GM18519 (cell line): ENCODE measurements at regions not wholly inside any gene's neighbourhood (a gene's known extent, or its start where the extent isn't known, plus 50 kb on each side); places are given as distances from the start of the nearest gene placed in this dataset.
"Not testable (repeated sequence)": the region's sequence is repeated elsewhere in the genome, so short reads cannot be mapped to it uniquely, and the experiment has no call there.

Experiments
- ATAC-seq: cut with Tn5 transposase; IDR thresholded peaks from one replicate; pipeline ENCODE4 v1.9.1; 2021; ENCODE audit warnings: mild to moderate bottlenecking, moderate library complexity; ENCODE audit not compliant: unreplicated experiment, low FRiP score

DNA sequence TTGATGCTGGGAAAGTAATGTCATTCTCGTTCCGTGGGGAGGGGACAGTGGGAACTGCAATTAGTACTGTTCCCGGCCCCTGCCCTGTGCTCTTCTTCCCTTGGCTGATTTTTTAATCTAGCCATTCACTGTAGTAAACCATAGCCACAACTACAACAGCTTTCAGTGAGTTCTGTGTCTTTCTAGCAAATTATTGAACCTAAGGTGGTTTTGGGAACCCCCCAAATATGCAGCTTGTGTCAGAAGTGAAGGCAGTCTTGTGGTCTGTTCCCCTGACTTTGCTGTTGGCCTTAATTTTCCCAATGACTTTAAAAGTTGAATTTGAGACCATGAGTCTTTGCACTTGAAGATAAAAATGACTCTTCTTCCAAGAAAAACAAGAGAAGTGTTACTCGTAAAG, 114.3 kb upstream of the ETV6 start:
- ATAC-seq = no peak

DNA sequence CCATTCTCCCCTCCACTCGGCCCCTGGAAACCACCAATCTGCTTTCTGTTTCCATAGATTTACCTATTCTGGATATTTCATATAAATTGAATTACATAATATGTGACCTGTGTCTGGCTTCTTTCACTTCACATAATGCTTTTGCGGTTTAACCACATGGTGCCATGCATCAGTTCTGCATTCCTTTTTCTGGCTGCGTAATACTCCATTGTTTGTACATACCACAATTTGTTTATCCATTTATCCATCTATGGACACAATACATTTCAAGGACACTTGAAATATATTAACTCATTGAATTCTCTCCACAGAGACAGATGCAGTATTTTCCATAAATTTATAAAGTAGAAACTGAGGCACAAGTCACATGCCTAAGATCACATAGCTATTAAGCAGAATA, 110.3 kb upstream of the ETV6 start:
- ATAC-seq = no peak

DNA sequence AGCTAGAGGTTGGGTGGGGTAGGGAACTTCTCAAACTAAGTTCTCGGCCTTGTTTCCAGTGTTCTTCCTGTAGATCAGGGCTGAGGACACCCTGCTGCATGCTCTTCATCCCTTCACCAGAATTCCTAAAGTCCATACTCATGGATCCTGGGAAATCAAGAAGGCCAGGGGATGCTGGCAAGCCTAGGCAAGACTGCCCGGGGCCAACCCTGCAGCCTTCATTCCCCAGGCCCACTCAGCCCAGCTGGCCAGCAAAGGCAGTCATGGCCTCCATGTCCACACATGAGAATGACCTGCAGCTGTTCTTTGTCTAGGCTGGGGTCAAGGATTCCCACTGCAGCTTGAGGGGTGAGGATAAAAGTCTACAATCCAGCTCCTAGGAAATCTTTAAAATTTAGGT, 109.3 kb upstream of the ETV6 start:
- ATAC-seq = no peak

- no peak for ATAC-seq
Observed at GRCh38 chr12:11540615-11541310, 108.7 kb upstream of the ETV6 start.

DNA sequence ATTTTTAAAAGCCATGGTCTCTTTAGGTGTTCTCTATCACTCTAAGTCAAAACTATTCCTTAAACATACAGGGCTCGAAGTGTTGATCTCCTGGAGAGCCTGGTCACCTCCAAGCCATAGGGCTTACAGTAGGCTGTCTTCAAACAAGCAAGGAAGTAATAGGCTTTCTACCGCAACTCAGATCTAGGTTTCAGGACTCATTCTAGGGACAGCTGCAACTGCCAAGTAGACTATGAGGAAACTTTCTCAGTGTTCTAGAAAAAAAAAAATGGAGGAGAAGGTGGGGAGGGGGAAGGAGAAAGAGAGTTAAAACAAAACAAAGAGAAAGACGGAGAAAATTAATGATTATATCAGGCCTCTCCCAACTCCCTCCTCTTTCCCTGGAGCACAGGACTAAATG, 106.9 kb upstream of the ETV6 start:
- ATAC-seq = no peak

- no peak for ATAC-seq
Observed at GRCh38 chr12:11543457-11544158, 105.9 kb upstream of the ETV6 start.

- peak; percentile 44 for ATAC-seq
Observed at GRCh38 chr12:11545484-11546330, 103.8 kb upstream of the ETV6 start.

- ATAC-seq = not testable (repeated sequence)
Observed at GRCh38 chr12:11546582-11547270, 102.7 kb upstream of the ETV6 start.

DNA sequence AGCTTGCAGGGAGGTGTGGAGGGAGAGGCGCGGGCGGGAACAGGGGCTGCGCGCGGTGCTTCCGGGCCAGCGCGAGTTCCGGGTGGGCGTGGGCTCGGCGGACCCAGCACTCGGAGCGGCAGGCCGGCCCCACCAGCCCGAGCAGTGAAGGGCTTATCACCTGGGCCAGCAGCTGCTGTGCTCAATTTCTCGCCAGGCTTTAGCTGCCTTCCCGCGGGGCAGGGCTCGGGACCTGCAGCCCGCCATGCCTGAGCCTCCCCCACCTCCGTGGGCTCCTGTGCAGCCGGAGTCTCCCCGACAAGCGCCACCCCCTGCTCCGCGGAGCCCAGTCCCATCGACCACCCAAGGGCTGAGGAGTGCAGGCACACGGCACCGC, 102.2 kb upstream of the ETV6 start:
- not testable (repeated sequence) for ATAC-seq

- ATAC-seq = no peak
Observed at GRCh38 chr12:11549119-11549518, 100.4 kb upstream of the ETV6 start.

DNA sequence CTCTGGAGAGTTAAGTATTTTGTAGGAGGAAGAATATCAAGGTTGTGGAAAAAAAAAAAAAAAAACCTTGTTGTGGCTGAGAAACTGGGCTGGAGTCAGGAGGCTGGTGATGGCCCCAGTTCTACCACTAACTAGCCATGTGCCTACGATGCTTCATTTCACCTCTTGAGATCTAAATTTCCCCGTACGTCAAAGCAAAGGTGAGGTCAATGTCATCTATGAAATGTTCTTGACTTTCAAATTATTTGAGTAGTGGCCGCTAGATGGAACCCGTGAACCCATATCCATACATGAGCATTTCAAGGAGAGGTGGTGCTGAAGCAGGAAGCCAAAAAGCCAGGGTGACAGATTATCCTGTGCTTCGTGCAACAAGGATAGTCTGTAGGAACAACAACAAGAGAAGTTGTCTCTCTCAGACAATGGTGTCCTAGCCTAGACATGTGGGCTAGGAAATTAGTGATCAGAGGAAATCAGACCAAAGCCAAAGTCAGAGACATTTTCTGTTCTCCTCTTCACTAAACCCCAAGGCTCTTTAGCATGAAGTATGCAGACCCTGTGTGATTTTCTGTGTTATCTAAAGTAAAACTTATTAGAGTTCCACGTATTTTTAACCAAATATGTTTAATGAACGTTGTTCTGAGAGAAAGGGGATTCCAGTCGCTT, 95.5 kb upstream of the ETV6 start:
- no peak for ATAC-seq

DNA sequence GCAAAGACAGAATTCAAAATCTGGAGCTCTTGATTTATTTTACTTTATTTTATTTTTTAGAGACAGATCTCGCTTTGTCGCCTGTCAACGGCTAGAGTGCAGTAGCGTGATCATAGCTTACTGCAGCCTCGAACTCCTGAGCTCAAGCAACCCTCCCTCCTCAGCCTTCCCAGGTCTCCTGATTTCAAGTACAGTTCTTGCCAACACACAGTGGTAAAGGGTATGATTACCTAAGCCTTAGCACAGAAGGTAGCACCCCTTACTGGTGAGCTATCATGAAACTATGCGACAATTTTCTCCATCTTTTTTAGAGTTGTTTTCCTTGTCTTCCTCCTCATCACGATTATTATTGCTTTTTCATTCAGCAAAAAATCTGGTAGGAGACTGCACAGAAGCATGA, 94.3 kb upstream of the ETV6 start:
- ATAC-seq = no peak

DNA sequence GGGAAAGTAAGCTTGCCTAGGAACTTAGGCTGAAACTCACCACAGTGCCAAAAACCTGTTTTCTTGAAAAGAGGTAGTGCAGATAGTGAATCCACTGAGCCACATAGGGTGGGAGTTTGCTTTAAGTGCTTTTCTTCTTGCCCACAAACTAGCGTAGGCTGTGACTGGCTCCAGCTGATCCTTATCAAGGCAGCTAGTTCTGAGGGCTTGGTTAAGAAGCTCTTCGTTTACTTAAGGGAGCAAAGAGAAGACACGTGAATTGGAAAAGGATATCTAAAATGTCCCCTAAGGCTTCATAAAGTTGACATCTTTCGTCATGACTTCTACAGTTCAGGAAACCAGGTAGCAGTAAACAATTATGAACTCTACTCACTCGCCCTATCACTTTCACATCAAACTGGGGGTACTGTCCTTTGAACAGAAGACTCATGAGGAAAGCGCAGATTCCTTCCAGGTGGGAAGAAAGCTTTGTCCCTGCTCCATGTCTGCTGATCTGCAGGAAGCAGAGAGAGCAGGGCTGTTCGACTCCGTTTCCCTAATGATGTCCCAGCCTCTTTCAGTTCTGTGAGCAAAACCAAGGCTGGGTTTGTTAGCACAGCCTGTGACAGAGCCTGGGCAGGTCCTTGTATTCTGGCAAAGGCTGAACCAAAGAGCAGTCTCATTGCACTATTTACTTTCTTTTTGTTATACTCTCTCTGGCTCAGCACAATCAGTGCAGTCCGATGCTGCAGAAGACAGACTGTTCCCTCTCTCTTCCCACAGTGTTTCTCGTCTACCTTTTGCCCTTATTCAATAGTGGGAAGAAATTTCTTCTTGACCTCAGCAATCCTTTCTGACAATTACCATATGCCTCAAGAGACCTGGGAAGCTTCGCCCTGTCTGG, 93.5 kb upstream of the ETV6 start:
- no peak for ATAC-seq

- no peak for ATAC-seq
Observed at GRCh38 chr12:11556682-11557081, 92.8 kb upstream of the ETV6 start.

GRCh38 chr12:11559626-11560340, 89.7 kb upstream of the ETV6 start:
- no peak for ATAC-seq

GRCh38 chr12:11561411-11561810, 88.1 kb upstream of the ETV6 start:
- ATAC-seq = no peak

- no peak for ATAC-seq
Observed at GRCh38 chr12:11563785-11564739, 85.4 kb upstream of the ETV6 start.
